ENCODE measurements at regions not wholly inside any gene's neighbourhood (a gene's known extent, or its start where the extent isn't known, plus 50 kb on each side); places are given as distances from the start of the nearest gene placed in this dataset.
A peak's percentile ranks its signal among the peaks of the same experiment; 100 is the strongest.

DNA sequence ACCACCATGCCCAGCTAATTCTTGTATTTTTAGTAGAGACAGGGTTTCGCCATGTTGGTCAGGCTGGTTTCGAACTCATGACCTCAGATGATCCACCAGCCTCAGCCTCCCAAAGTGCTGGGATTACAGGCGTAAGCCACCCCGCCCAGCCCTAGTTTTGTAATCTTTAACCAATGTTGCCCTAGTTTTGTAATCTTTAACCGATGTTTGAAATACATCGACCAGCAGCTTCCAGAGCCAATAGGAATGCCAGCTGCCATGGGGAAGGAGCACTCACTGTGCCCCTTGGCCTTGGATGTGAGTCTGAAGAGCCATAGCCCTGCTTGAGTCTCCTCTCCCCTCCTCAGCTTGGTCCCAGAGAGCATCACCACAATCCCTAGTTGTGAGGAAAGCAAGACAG lies 209.3 kb upstream of the RGS6 start:
- no peak for DNase-seq

DNA sequence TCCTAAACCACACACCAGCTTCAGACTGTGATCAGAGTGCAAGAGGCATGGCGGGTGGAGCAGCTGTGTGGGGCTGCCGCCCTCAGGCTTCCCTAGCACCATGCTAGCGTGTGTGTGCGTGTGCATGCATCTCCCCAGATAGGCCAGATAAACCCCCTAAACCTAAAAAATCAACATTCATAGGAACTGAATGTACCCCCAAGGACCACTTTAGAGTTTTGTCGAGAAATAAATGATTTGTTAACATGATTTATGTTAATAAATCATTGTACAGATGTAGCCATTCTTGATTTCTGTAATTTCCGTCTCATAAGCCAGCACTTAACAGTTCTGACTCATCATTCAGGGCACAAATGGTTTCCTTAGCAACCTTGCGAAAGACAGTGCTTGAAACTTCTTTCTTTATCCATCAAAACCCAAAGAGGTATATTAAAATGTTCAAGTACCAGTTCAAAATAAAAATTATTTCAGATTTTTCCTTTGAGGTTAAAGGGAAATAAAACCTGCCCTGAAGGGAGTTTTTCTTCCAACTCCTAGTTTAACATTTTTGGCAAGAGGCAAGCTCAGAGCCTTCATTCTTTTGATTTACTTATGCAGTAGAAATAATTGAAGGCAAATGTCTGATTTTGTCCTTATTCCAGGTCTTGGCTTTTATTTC lies 206.2 kb upstream of the RGS6 start:
- no peak for DNase-seq

DNA sequence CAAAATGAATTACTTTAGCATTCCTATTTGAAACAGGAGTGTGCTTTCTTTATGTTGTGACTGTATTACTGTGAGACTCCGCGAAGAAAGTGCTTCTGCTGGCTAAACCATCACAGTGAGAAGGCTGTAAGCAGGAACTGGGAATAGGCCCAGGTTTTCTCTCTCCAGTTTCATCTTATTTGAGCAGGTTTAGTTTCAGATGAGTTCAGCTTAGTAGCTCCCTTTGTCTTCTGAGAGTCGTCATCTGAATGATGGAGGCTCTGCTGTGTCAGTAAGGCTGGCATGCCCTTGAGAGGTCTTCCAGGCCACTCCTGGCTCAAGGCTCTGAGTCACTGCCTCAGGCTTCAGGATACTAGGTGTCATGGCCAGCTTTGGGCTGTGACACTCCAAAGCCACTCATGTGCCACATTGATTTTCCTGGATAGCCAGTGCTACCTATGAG lies 205.6 kb upstream of the RGS6 start:
- DNase-seq, result no peak

DNA sequence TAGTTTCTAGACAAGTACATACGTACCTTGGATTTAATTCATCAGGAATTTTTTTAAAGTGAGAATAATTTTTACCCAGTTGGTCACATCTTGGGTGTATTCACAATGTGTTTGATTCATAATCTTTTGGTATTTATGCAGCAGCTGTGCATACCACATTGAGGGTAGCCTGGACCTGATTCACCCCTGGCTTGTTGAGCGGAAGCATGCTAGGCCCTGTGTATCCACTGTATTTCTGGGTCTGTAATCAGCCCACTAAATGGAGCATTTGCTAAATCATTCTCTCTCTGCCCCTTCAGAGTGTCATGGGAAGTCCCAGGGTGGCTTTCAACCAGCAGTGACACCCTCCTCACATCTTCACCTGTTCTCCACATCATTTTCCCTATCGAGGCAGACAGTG lies 203.8 kb upstream of the RGS6 start:
- DNase-seq, result no peak

DNA sequence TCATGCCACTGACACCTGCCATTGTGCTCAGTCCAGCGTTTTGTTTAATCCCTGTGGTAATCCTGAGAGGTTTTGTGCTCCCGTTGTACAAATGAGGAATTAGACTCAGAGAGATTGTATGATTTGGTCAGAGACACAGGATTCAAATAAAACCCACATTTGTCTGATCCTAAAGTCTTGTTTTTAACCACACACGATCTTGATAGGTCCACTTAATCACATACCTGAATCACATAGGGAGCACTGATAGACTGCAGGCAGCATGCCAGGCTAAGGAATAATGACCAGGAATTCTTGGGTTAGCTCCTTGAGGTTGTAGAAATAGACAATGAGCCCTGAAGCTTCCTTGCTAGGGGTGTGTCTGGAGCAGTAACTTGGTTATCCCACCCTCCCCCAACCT lies 202.6 kb upstream of the RGS6 start:
- no peak for DNase-seq

DNA sequence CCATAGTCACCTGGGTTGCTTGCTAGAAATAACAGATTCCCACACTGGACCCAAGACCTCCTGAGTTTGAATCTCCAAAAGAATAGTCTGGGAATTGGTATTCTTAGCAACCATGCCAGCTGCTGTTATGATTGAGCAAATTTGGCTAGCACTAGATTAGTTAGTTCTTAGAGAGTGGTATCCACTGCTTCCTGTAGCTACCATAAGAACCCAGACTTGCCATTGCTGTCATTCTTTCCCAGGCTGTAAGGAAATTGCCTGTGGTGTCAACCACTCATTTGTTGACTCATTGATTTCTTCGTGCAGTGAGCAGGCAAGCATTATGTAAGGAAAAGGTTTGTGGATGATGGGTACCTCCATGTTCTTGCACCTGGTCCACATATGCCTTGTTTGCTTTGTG lies 201.8 kb upstream of the RGS6 start:
- no peak for DNase-seq

DNA sequence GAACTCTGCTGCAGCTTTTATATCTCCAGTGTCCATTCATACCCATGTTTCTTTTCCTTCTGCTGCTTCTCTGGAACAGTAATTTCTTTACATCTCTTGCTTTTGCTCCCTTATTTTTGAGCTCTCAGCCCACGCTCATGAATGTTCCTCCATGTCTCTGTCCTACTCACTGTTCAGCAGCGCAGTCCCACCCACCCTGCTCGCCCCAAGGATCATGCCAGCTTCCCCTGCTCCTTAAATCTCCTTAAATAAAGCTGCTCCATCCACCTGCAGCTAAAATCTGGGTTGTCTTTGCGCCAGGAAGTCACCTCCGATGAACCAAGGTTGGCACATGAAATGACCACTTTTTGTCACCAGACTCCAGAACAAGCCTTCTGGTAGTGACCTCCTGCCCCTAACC lies 201.1 kb upstream of the RGS6 start:
- no peak for DNase-seq

DNA sequence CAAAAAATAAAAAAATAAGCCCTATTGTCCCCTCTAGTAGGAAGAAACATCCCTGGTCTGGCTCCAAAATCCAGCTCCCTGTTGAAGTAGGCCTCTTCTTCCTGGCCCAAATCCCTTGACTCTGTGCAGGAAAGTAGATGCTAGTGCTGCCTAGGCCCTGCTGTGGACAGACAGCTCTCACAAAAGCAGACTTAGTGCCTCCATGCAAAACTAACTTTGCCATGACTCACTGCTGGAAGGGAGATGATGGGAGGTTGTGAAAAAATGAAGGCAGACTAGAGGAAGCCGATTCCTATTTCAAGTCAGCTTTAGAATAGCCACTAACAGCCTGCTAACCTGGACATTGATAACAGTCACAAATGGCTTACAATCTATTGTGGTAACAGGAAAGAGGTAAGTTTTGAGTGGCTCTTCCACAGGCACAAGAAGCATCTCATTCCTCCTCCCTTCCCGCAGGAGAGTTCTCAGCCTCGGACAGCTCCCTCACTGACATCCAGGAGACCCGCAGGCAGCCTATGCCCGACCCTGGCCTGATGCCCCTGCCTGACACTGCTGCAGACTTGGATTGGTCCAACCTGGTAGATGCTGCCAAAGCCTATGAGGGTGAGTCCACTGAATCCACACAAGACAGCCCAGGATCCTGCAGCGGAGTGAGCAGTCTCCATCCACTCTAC lies 198.9 kb upstream of the RGS6 start:
- DNase-seq, result no peak

DNA sequence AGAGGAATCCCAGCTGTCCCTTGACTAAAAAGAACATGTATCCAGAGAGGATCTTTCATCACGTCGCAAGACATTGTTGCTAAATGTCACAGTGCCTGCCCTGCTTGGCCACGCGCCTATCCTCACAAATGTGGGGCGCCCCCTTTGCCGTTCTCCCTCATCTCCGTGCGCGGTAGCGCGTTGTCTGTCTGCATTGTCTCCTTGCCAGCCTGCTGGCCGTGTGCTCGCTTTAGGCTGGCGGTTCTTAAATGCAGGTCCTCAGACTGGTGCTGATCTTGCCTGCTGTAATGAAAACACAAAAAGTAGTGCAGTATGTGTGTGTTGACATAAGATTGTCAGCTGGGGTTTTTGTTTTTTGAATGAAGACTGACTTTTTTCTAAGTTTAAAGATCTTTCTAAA lies 198.2 kb upstream of the RGS6 start:
- no peak for DNase-seq

DNA sequence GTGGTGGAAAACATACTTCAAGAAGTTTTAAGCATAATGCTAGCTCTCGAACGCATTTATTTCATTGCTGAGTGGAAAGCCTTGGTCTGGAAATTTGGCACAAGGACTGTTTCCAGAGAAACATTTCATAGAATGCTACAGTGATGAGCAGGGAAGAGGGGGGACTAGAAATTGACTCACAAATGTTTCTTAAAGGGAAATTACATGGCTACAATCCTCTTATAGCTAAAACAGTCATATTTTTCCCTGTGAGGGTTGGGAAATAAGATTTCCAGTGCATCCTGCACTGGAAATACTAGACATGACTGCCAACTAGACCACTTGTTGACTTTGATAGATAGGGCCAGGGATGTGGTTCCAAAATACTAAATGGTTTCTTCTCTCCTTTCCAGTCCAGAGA lies 197.3 kb upstream of the RGS6 start:
- no peak for DNase-seq

DNA sequence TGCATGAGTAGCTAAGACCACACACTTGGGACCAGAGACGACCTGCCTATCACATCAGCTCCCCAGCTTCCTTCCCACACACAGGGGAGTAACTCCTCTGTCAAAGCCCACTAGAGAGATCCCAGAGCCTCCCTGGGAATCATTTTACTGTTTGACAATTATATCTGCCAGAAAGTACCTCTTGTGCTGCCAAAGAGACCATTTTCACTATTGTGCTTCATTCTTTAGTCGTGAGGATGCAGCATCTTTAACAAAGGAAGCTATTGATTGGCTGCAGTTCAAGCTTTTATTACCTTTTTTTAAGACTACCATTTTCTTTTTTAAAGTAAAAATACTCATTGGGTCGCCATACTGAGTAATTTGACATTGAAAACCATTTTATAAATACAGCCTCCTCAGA lies 194.5 kb upstream of the RGS6 start:
- no peak for DNase-seq

DNA sequence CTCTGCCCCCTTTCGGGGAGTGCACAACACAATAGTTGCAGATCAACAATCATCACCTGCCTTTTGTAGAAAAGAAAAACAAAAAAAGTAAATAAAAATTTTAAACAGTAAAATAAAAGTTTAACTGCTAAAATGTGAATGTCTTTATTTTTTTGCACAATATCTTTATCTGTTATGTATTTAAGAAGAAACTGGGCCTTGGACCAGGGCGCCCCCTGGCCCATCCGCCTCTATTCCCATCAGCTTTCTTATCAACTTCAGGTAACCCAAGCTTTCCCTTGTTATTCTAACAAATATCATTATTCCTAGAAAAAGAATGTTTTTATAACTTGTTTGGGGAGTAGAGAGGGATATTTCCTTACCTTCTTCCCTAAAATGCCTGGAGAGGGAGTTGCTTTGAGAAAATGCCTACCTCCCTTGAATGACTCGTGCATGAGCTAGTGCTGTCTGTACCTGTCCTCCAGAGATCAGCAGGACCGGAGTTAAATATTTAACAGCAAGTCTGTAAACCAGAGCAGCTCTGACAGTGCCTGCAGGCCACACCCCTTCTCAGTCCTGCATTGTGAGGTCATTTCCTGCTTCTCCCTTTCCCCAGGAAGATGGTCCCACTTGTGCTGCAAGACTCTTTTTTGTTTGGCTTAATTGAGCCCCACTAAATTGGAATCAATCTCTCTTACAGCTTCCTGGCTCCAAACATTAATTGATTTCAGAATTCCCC lies 192.8 kb upstream of the RGS6 start:
- no peak for DNase-seq

DNA sequence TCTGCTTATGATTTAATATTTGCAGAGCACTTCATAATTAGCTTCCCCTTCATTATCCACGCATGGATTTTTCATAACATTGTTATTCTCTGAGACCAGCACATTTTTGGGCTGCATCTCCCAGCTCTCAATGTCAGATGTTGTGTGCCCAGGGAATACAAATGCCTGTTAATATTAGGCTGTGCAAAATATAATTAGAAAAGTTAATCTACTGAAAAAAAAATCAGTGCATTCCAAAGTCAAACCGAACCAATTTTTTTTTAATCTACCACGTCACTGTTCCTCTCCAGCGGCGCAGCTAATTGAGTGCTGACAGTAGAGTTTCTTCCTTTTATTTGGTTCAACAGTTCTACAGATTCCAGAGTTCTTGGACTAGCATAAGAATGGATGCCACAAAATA lies 191.0 kb upstream of the RGS6 start:
- no peak for DNase-seq

DNA sequence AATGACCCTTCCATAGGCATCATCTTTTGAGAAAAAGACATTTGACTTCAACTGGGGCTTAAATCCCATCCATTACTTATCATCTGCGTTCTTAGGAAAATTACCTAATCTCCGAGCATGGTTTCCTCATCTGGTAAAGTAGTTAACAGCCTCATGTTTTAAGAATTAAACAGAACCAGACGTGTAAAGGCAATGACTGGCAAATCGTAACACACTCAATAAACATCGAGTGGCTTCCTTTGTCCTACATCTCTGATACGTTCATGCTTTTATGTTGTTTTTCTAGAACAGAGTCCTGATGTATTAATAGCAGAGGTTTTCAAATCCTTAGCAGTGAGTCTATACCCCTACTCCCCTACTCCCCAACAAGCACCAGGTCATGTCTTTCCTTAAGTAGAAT lies 189.7 kb upstream of the RGS6 start:
- no peak for DNase-seq

DNA sequence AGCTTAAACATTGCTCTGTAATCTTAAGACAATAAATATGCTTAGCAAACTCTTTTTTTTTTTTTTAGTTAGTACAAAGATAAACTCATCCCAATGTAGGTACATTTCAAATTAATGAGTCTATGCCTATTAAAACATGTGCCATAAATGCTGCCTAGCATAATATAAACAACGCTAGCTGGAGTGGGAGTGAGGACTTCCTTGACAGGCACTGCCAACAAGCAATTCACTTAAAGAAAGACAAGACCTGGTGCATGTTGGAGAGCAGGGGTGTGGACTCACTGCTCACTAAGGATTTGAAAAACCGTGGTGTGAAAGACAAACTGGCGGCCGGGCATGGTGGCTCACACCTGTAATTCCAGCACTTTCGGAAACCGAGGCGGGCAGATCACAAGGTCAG lies 187.2 kb upstream of the RGS6 start:
- no peak for DNase-seq

DNA sequence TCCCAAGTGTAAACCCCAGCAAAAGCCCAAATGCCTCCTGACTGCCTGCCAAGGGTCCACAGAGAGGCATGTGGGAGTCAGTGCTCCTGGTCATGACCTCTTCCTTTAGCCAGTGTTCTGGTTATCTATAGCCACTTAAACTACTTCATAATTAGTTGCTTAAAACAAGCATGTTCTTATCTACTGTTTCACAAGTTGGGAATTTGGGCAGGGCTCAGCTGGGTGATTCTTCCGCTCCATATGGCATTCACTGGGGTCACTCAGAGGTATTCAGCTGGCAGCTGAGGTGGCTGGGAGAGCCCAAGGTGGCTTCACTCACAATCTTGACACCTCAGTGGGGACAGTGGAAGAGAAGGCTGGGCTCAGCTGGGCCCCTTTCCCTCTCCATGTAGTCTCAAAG lies 184.0 kb upstream of the RGS6 start:
- DNase-seq, result no peak

DNA sequence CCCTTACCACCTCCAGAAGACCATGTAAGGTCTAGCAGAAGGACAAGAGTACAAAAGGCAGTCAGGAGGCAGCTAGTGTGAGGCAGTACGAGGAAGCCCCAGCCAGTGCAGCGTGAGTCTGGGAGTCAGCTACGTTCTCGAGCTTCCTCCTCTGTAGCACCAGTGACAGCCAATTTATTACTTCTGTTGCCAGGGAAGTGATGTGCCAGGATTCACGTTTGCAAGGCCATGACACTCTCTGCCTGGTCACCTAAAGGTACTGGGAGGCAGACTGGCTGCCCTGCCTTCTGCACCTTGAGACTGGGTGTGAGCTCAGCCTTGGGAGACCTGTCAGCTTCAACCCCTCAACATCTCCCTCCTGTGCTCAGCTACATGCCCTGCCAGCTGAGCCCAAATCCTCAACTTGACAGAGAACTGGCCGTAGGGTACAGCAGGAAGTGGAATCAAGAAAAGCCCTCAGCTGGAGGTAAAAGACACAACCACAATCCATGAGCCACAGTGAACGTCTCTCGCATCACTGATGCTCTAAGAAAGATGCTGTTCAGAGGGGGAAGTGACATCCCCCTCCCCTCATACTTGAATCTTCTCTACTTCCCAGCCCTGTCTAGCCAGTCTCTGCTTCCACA lies 182.5 kb upstream of the RGS6 start:
- no peak for DNase-seq

DNA sequence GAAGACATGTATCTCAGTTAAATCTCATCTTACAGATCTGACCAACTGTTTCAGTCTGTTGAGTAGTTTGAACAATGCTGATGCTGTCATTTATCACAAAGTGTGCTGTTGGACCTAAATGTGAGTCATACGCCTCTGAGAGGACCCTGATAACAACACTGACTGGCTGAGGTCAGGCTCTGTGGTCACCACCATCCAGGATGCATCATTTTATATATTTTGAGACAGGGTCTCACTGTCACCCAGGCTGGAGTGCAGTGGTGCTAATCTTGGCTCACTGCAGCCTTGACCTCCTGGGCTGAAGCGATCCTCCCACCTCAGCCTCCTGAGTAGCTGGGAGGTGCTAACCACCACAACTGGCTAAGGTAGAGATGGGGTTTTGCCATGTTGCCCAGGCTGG lies 181.0 kb upstream of the RGS6 start:
- no peak for DNase-seq

DNA sequence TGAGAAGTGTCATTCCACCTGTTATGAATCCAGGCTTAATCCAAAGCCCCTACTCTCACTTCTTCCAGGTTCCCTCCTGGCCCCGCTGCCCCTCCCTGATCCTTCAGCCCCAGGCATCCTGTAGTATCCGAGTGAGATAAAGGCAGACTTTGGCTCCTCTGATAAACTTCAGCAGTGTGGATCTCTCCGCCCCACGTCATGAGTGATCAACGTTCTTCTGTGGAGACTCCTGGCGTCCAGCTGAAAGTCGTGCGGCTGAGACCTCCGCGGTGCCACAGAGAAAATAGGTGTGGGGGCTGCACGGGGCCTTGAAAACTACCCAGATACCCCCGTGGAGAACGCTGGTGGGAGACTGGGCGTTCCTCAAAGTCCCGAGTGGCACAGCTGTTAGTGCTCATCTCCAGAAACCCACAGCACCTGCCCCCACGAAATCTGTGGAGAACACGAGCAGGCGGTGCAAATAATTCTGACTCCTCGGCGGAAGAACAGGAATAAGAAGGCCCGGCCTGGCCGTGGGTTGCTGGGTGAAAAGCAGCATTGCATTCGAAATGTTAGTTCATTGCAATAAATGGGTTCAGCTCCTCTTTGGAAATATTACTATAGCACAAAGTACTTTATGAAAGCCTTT lies 180.0 kb upstream of the RGS6 start:
- DNase-seq, result no peak

DNA sequence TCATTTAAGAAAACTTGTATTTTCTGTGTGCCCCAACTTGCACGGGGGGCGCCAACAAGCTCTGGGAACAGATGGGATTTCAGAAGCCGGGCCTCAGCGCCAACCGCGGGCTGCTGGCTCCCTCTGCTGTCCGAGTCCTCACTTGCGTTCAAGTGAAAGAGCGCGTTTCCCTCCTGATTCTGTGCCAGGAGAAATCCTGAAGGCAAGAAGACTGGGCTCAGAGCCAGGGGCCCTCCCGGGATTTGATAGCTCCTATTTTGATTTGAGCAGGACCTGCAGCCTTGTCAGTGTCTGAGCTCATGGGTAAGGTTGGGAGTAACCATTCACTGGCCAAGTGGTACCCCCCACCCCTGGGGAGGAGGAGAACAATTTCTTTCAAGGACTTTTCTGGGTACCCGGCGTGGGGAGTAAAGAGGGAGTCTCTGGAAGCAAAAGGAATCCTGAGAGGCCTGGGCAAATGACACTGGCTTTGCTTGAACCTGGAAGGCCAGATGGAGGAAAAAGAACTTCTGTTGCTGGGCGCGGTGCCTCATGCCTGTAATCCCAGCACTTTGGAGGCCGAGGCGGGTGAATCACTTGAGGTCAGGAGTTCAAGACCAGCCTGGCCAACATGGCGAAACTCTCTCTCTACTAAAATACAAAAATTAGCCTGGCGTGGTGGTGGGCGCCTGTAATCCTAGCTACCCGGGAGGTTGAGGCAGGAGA lies 179.0 kb upstream of the RGS6 start:
- peak; percentile 78 to 81 for DNase-seq

DNA sequence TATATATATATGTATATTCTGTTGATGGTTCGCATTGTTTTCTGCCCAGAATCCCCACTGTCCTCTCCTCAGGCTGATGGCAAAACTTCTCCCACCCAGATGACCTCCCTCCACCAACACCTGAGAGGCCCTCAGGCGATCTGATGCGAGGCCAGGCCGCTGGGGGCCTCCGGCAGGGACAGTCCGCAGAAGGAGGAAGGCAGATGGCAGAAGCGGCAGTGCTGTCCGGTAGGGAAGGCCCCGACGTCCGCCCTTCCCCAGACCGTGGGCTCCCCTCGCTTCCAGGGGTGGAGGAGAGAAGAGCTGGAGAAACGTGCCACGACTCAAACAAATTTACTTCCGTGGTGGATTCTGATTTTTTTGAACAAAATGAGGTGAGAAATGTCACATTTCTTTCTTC lies 178.3 kb upstream of the RGS6 start:
- no peak for DNase-seq

DNA sequence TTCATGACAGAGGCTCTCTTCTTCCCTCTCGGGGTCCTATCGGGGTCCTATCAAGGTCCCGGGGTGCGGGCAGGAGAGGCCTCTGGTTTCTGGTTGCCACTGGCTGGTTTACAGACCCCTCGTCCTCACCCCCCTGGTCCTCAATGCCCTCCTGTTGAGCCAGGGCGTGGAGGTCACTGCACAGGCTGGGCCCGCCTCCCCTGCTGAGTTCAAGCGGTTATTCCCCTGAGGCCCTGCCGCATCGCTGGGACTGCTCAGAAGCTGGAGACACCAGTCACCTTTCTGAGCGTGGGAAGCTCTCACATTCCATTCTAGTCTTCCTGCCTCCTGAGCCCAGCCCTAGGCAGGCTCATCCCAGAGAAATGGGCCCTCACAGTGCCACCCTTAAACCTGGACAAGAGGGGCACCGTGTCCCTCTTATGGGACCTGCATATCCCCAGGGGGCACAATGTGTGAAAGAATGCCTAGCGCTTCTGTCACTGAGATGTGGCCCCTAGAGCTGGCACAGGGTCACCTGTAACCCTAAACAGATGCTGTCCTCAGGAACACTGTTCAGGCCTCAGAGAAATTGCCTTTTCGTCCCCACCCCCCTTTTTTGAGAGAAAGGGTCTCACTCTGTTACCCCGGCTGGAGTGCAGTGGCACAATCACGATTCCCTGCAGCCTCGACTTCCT lies 177.7 kb upstream of the RGS6 start:
- no peak for DNase-seq

Measured in activated T-cell treated with anti-CD3 and anti-CD28 coated beads, Interleukin-2, amount 50 U/mL, for 48 hours (primary cell).